T follicular helper cell (primary cell): ENCODE measurements at regions not wholly inside any gene's neighbourhood (a gene's known extent, or its start where the extent isn't known, plus 50 kb on each side); places are given as distances from the start of the nearest gene placed in this dataset.
"Not testable (repeated sequence)": the region's sequence is repeated elsewhere in the genome, so short reads cannot be mapped to it uniquely, and the experiment has no call there.

Source experiments
- DNase-seq: peaks from one replicate; pipeline ENCODE4 v3.0.0-alpha.2; 2020; ENCODE audit warnings: low read depth

DNA sequence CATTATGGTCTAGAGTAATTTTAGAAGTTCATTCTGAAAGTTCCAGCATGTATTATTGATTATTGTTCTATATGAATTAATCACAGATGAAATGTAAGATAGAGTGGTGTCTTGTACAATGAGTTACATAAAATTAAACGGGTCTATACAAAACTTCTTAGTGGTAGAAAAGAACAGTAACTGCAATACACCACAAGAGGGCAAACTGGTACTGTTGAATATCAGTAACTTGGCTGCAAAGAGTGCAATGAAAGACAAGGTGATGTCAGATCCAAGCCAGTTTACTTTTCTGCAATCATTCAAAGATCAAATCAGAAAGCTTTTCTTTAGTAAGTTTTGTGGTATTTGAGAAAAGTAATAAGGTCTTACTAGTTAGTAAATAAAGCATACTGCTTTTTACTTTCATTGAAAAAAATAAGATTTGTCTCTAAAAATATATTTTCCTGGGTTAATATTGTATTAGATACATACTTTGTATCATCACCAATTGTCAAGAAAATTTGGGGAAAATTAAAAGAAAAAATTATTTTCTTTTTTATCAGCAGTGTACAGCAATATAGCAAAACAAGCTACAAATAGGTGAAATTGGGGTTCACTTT is 66.4 kb upstream of the BTG3 start:
- no peak for DNase-seq

DNA sequence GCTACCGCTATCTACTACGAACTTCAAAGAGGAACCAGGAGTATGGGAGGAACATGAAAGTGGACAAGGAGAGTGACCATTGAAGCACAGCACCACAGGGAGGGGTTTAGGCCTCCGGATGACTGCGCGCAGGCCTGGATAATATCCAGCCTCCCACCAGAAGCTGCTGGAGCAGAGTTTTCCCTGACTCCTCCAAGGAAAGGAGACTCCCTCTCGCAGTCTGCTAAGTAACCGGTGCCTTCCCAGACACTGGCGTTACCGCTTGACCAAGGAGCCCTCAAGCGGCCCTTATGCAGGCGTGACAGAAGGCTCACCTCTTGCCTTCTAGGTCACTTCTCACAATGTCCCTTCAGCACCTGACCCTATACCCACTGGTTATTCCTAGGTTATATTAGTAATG is 64.2 kb upstream of the BTG3 start:
- DNase-seq: not testable (repeated sequence)

DNA sequence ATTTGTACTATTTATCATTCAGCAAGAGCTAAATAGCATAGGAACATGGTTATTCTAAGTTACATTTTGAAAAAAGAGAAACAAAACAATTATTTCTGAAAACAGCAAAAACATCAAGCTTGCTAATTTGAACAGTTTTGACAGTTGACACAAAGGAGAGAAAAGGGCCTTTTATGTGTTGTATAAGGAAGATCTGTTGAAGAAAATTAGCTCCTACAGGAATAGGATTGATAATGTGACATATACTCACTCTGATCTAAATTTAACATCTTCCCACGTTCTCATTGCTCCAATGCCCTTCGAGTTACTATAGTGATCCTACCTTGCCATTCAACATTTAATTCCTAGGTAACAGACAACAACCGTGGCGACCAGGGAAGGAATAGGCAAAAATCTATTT is 61.4 kb upstream of the BTG3 start:
- no peak for DNase-seq

DNA sequence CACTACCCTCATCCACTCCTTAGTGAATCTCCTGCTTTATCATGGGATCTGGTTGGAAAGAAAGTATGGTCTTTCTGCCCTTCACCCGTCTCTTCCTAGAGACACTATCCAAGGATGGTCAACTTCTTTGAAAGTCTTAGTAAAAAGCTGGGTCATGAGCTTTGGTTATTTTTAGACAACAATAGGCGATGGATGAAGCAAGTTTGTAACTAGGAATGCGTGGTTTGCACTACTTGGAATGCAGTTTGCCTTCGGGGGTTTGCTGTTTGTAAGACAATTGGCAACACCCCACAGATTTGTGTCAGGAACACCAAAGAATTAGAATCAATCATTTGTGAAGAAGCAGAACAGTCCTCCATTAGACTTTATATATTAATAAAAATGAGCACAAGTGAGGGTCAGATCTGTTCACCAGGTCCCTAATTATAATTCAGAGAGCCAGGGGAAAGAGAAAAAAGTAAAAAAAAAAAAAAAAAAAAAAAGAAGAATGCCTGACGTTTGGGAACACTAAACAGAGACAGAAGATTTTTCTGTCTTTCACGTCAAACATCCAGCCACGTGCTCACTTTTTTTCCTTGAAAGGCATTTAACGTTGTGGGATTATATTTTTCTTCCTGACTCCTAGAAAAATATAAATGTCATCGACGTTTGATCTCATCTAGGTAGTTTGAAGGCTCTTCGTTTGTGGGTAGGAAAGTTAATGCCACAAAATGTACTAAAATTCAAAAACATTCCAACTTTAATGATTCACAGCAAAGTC is 60.7 kb upstream of the BTG3 start:
- no peak for DNase-seq

DNA sequence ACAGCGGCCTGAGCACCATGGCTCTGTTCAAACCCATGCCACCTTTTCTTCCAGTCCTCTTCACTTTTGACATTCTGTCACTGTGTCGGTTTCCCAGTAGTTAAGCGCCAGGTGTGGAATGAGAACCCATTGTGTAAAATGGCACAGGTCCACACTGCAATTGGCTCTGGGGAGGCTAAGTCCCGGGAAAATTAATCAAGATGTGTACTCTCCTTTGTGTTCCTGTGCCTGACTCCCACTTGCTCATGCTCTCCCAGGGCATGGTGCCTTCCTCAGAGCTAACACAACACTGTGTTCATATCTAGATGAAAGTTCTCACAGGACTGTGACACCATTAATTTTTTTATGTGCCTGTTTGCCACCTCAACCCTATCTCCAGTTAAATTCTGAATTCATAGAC is 59.0 kb upstream of the BTG3 start:
- DNase-seq: no peak

DNA sequence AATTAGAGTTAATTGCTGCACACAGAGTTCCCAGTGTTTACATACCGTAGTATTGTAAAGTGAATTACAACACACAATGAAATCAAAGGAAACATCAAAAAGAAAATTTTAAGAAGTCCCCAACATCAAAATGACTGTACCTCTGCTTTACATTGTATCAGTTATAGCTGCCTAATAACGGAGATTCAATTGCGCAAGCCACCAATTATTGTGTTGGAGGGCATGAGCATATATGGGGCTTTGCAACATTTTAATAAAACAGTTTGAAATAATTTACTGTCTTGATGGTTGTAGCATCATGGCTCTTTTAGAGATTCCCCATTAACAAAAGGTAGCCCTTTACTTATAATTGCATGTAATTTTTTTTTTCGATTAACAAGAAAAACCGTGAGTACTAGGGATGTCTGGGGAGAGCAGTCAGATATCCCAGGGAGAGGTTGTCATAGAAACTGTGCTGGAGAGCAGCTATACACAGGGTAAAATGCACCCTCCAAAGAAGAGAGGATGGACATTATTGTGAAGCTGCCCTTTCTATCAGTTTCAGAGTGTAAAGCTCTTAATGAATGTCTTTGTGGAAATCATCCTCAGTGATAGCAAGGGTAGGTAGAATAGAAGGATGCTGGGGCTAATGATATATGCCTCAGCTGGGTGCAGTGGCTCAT is 55.9 kb upstream of the BTG3 start:
- DNase-seq: no peak

DNA sequence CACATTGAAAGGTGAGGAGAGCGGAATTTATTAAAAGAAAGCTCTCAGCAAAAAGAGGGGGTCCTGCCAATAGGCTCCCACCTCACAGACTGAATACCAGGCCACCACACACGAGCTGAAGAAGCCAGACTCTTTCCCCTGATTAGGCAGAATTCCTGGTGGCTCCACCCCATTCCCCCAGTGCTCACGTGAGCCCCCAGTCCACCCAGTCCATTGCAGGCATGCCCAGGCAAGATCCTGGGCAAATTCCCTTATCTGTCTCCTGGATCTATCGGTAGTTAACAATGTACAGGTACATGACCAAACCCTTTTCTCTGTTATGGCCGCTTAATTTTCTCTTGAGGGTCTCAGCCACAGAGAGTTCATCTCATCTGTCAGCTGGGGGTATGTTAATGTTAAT is 54.6 kb upstream of the BTG3 start:
- no peak for DNase-seq
